ENCODE measurements at regions not wholly inside any gene's neighbourhood (a gene's known extent, or its start where the extent isn't known, plus 50 kb on each side); places are given as distances from the start of the nearest gene placed in this dataset.
"Not testable (repeated sequence)": the region's sequence is repeated elsewhere in the genome, so short reads cannot be mapped to it uniquely, and the experiment has no call there.

DNA sequence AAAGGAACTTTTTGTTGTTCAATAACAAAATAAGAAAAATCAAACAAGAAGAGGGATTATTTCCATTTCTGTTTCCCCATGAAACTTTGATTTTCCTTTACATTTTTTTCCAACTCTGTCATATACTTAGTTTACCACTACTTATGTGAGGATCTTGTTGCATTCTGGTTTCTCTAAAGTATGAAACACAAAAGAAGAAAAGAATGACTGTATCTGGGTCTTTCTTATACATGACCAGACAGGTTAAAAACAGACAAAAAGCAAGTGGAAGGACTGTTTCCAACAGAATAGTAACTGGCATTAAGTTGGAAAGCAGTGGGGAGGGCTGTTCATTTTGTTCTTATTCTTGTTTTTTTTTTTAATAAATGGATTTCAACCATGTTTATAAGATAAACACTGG, 1207.8 kb upstream of the FAM98A start:
- TF ChIP-seq, protein P1, sequence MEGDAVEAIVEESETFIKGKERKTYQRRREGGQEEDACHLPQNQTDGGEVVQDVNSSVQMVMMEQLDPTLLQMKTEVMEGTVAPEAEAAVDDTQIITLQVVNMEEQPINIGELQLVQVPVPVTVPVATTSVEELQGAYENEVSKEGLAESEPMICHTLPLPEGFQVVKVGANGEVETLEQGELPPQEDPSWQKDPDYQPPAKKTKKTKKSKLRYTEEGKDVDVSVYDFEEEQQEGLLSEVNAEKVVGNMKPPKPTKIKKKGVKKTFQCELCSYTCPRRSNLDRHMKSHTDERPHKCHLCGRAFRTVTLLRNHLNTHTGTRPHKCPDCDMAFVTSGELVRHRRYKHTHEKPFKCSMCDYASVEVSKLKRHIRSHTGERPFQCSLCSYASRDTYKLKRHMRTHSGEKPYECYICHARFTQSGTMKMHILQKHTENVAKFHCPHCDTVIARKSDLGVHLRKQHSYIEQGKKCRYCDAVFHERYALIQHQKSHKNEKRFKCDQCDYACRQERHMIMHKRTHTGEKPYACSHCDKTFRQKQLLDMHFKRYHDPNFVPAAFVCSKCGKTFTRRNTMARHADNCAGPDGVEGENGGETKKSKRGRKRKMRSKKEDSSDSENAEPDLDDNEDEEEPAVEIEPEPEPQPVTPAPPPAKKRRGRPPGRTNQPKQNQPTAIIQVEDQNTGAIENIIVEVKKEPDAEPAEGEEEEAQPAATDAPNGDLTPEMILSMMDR (IDR thresholded peaks at IDR 0.05; ENCODE audit: extremely low read depth, missing control alignments), result no peak

DNA sequence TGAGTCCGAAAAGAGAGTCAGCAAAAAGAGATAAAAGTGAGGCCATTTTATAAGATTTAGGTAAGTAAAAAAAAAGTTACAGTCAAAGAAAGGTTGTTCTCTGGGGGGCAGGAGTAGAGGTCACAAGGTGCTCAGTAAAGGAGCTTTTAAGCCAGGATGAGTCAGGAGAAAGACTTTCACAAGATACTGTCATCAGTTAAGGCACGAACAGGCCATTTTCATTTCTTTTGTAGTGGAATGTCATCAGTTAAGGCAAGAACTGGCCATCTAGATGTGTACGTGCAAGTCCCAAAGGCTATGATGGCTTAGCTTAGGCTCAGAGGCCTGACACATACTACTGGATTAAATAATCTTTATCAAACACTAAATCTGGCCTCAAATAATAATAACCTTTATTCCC, 1207.3 kb upstream of the FAM98A start:
- DNase-seq (ENCODE audit: low spot score), result no peak
- TF ChIP-seq, protein P1 (IDR thresholded peaks at IDR 0.05; ENCODE audit: extremely low read depth, missing control alignments), result no peak

More for the DNA sequence above, 1207.8 kb upstream of the FAM98A start:
- DNase-seq (ENCODE audit: low spot score), result no peak

DNA sequence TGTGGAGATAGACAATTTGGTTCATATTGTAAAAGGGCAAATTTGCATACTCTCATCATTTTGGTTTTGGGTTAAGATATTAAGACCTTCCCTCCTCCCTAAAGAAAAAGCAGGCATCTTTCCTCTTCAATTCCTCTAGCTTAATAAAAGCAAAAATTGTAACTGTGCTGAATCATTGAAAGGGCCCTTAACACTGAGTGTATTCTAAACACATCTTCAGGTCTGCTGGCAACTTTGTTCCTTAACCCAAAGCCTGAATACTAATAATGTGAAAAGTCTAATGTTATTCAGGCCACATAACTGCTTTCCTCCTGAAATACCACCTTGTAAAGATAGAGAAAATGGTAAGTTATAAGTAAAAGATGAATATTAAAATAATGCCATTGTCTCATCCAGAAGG, 1200.5 kb upstream of the FAM98A start:
- TF ChIP-seq, protein P1 (IDR thresholded peaks at IDR 0.05; ENCODE audit: extremely low read depth, missing control alignments), result no peak
- DNase-seq (ENCODE audit: low spot score), result no peak

DNA sequence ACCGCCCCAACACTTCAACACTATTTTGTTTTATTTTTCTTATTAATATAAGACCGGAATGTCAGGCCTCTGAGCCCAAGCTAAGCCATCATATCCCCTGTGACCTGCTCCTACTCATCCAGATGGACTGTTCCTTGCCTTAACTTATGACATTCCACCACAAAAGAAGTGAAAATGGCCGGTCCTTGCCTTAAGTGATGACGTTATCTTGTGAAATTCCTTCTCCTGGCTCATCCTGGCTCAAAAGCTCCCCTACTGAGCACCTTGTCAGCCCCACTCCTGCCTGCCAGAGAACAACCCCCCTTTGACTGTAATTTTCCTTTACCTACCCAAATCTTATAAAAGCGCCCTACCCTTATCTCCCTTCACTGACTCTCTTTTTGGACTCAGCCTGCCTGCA, 1196.5 kb upstream of the FAM98A start:
- not testable (repeated sequence) for DNase-seq (ENCODE audit: low spot score)

DNA sequence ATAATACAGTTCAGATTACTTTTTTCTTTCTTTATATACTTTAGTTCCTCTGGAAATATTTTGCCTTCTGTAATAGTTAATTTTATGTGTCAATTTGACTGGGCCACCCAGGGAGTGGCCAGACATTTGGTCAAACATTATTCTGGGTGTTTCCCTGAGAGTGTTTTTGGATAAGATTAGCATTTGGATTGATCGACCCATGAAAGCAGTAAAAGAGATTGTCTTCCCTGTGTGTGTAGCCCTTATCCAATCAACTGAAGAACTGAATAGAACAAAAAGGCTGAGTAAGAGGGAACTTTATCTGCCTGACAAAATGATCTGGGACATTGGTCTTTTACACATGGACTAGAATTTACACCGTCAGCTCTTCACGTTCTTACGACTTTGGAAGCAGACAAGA, 1190.1 kb upstream of the FAM98A start:
- TF ChIP-seq, protein P1 (IDR thresholded peaks at IDR 0.05; ENCODE audit: extremely low read depth, missing control alignments), result no peak
- DNase-seq (ENCODE audit: low spot score), result no peak

DNA sequence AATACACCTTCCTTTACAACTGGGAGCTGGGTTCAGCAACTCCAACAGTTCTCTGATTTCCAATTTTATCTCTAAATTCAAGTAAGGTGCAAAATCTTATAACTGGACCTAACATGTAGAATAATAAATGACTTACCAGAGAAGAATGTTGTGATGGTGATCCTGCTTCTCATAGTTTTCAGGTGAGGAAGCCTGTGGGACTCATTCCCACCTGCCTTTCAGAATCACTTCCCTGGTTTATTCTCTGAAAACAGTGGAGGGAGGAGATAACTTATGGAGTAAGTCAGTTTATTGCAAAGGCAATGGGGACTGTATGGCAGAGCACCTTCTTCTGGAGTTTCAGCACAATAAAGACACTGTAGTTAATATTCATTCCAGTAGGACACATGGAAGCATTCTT, 1188.2 kb upstream of the FAM98A start:
- TF ChIP-seq, protein P1 (IDR thresholded peaks at IDR 0.05; ENCODE audit: extremely low read depth, missing control alignments), result no peak
- no peak for DNase-seq (ENCODE audit: low spot score)

DNA sequence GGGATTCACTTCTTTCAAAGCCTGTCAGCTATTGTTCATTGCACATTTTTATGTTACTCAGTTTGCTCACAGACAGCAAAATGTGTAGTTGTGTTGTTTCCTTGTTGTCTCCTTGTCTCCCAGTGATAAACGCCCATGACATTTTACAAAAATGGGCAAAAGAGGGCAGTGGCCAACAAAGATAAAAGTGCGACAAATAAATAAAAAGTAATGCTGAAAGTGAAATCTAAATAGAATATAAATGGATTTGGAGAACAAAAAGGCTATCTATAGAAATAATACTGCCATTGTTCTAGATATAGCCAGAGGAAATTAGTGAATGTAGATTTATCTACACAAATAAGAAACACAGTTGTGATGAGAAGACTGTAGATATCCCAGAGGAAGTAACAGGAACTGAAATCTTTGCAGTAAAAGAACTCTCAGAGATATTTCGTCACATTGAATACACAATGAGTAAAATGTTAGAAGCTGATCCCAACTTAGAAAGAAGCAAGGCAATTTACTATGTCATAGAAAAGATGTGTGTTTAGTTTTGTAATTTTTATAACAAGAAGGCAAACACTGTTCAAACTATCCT, 1186.2 kb upstream of the FAM98A start:
- TF ChIP-seq, protein P1 (IDR thresholded peaks at IDR 0.05; ENCODE audit: extremely low read depth, missing control alignments), result no peak
- no peak for DNase-seq (ENCODE audit: low spot score)

DNA sequence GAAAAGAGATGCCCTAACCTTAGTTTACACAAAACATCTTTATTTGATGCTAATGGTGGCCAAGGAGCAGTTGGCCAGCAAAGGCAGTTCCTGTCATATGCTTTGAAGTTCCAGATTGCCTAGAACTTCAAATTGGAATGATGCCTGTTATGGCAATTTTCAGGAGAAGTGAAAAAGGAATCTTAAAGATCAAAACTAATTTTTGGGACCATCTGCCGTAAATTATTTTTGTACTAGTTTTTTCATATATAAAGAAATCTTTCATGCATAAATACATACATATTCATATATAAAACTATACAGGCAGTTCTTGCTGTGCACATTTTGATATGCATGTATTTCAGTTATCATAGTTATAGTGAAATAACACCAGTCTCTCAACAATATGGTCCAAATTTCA, 1185.6 kb upstream of the FAM98A start:
- no peak for DNase-seq (ENCODE audit: low spot score)
- TF ChIP-seq, protein P1 (IDR thresholded peaks at IDR 0.05; ENCODE audit: extremely low read depth, missing control alignments), result no peak

DNA sequence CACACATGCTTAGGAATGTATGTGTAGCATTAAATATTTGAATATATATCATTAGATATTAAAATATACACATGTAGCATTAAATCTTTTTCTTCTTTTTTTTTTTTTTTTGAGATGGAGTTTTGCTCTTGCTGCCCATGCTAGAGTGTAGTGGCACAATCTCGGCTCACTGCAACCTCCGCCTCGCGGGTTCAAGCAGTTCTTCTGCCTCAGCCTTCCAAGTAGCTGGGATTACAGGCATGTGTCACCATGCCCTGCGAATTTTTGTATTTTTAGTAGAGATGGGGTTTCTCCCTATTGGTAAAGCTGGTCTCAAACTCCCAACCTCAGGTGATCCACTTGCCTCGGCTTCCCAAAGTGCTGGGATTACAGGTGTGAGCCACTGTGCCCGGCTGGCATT, 1151.6 kb upstream of the FAM98A start:
- DNase-seq (ENCODE audit: low spot score), result not testable (repeated sequence)
